ENCODE measurements at regions not wholly inside any gene's neighbourhood (a gene's known extent, or its start where the extent isn't known, plus 50 kb on each side); places are given as distances from the start of the nearest gene placed in this dataset.

- no peaks in the 10 kb centered on the region for H3K9me3 ChIP-seq (ENCODE audit: insufficient read depth in 2 of 2, low read depth in 1 of 2, low read length in 1 of 2)
- H4K91ac ChIP-seq (replicated peaks; ENCODE audit: insufficient read length, low read length): no peak overlapping the region
- H3K18ac ChIP-seq (ENCODE audit: extremely low read depth, low read length): no peak overlapping the region
- no peaks in the 10 kb centered on the region for H3K23me2 ChIP-seq (ENCODE audit: low read depth, low read length)
- H2BK20ac ChIP-seq (ENCODE audit: low read length): no peak overlapping the region
- no peak for TF ChIP-seq ASH2L (IDR thresholded peaks at IDR 0.05; ENCODE audit: low read length)
- TF ChIP-seq CBX8 (IDR thresholded peaks at IDR 0.05; ENCODE audit: borderline replicate concordance, low read depth, low read length): no peak
- no peak for TF ChIP-seq NRF1 (IDR thresholded peaks at IDR 0.05; ENCODE audit: low read depth, low read length)
- no peak overlapping the region for H2AFZ ChIP-seq (ENCODE audit: low read length)
- no peaks in the 10 kb centered on the region for H4K20me1 ChIP-seq (replicated peaks in 1 of 2; ENCODE audit: control insufficient read depth in 1 of 2, insufficient read depth in 2 of 2, low read length in 2 of 2)
- no peak overlapping the region for H2BK15ac ChIP-seq (ENCODE audit: low read length)
- H4K5ac ChIP-seq (ENCODE audit: insufficient read length, low read depth, low read length): no peak overlapping the region
- H3K79me1 ChIP-seq (ENCODE audit: low read depth, low read length): no peaks in the 10 kb centered on the region
- peaks cover 0 to 3% (median 1%) of the 10 kb centered on the region in 4 experiments; a peak in 4 of 7 replicates for H3K4me1 ChIP-seq (replicated peaks in 1 of 4; ENCODE audit: control insufficient read depth in 3 of 4, insufficient read depth in 4 of 4, low read length in 3 of 4)
- no peaks in the 10 kb centered on the region for H3K27me3 ChIP-seq (replicated peaks in 1 of 4; ENCODE audit: control insufficient read depth in 3 of 4, extremely low read depth in 1 of 4, insufficient read depth in 3 of 4, low read length in 3 of 4)
- ChIA-PET POLR2A (ENCODE audit: partially characterized antibody) (no interaction called here), CTCF (ENCODE audit: partially characterized antibody) (interaction anchor here (1.2 kb wide), 1 partner anchor 205 kb away, joined by 4 read pairs; no protein-coding TSS in a partner anchor)
- no peak overlapping the region for H2BK12ac ChIP-seq (ENCODE audit: low read depth, low read length)
- H3K4ac ChIP-seq (replicated peaks; ENCODE audit: insufficient read length, low read depth, low read length): no peak overlapping the region
- no peak overlapping the region for H3K4me2 ChIP-seq (ENCODE audit: insufficient read depth in 1 of 2, low read depth in 2 of 2, low read length in 2 of 2)
- no peak overlapping the region for H2BK5ac ChIP-seq (ENCODE audit: low read depth, low read length)
- H3K23ac ChIP-seq (ENCODE audit: insufficient read length): no peak overlapping the region
- H3K4me3 ChIP-seq (ENCODE audit: extremely low read depth in 1 of 4, insufficient read depth in 2 of 4, low read depth in 3 of 4, low read length in 4 of 4): no peak overlapping the region
- no peaks in the 10 kb centered on the region for H3K36me3 ChIP-seq (ENCODE audit: control insufficient read depth in 2 of 4, insufficient read depth in 4 of 4, low read length in 3 of 4)
- FAIRE-seq: no peak
- no peak overlapping the region for H3K9ac ChIP-seq (replicated peaks in 1 of 4; ENCODE audit: extremely low read depth in 1 of 4, low read depth in 3 of 4, low read length in 3 of 4)
- H2BK120ac ChIP-seq (replicated peaks; ENCODE audit: low read depth, low read length): no peak overlapping the region
- H3K79me2 ChIP-seq (ENCODE audit: control insufficient read depth in 1 of 2, insufficient read depth in 2 of 2, low read length in 2 of 2): no peaks in the 10 kb centered on the region
- H3K56ac ChIP-seq (replicated peaks; ENCODE audit: insufficient read length, low read depth, low read length): no peak overlapping the region
- H3K27ac ChIP-seq (ENCODE audit: low read depth, low read length): no peak overlapping the region
- H2AK5ac ChIP-seq (ENCODE audit: low read depth, low read length): no peak overlapping the region
- H3K14ac ChIP-seq (ENCODE audit: insufficient read length): no peak overlapping the region
- no peak for DNase-seq (ENCODE audit: low read depth in 1 of 2, low spot score in 2 of 2)
- no peak overlapping the region for H4K8ac ChIP-seq (ENCODE audit: extremely low read depth, insufficient read depth, low read length)
- WGBS, 2 experiments (ENCODE audit: extremely low coverage in 1 of 2, insufficient coverage in 1 of 2, insufficient read length in 1 of 2, insufficient replicate concordance in 2 of 2, low coverage in 1 of 2, low lambda C conversion rate in 2 of 2, missing lambda C conversion rate in 1 of 2): 69% methylated on average over 2 of the region's 2 CpGs; no CpG with 5 or more reads in 1 of the 2 experiments
Observed at GRCh38 chr15:70262171-70262570, 164.5 kb upstream of the TLE3 start.

Data from H1 (cell line).